ENCODE measurements at regions not wholly inside any gene's neighbourhood (a gene's known extent, or its start where the extent isn't known, plus 50 kb on each side); places are given as distances from the start of the nearest gene placed in this dataset.

DNA sequence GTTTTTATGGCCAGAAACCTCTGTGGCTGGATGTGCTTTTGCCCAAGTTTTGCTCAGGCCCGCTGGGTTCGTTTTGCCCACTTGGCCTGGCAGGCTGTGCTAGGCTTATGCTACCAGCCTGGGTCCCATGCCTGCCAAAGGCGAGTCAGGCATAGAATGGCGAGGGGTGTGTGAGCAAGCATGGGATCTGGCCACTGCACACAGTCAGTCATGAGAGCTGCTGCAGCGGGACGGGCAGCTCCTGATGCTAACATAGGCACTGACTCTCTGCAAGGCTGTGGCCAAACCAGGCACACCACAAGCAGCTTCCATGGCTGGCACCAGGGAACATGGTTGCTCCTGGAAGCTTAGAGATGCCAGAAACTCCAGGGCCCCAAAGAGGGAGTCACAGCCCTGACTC lies 52.9 kb upstream of the PCDH15 start:
- no peak for DNase-seq (ENCODE audit: low read depth, low spot score)
- H3K4me3 ChIP-seq (ENCODE audit: low read length): no peak overlapping the region
